Endothelial cell of umbilical vein (primary cell): ENCODE measurements at regions not wholly inside any gene's neighbourhood (a gene's known extent, or its start where the extent isn't known, plus 50 kb on each side); places are given as distances from the start of the nearest gene placed in this dataset.

Source experiments
- EZH2 ChIP-seq: IDR thresholded peaks from 2 replicates; pipeline ENCODE4 v1.6.1; 2012; ENCODE audit warnings: borderline replicate concordance, low read depth, mild to moderate bottlenecking, moderate library complexity, low read length, inconsistent platforms; ENCODE audit not compliant: severe bottlenecking
- FOS ChIP-seq: IDR thresholded peaks from 2 replicates; pipeline ENCODE4 v1.6.1; 2011; ENCODE audit warnings: mild to moderate bottlenecking, low read length, moderate library complexity, borderline replicate concordance; ENCODE audit not compliant: insufficient read depth
- GATA2 ChIP-seq: IDR thresholded peaks from 2 replicates; pipeline ENCODE4 v1.7.0; 2011; ENCODE audit warnings: low read depth, mild to moderate bottlenecking, moderate library complexity, mixed read lengths, low read length; ENCODE audit not compliant: insufficient read length, insufficient read depth
- JUN ChIP-seq: IDR thresholded peaks from 2 replicates; pipeline ENCODE4 v1.6.1; 2011; ENCODE audit warnings: borderline replicate concordance, low read depth; ENCODE audit not compliant: insufficient read length, insufficient read depth
- MAX ChIP-seq: IDR thresholded peaks from 2 replicates; pipeline ENCODE4 v1.6.1; 2011; ENCODE audit not compliant: insufficient read depth, insufficient read length
- MYC ChIP-seq: IDR thresholded peaks from one replicate; pipeline ENCODE4 v1.6.1; 2011; ENCODE audit warnings: mild to moderate bottlenecking, low read depth, low read length
- POLR2A ChIP-seq: IDR thresholded peaks from 2 replicates; pipeline ENCODE4 v1.6.1; 2012; ENCODE audit warnings: low read depth, mild to moderate bottlenecking, control low read depth, low read length
- POLR2AphosphoS5 ChIP-seq: IDR thresholded peaks from 2 replicates; pipeline ENCODE4 v1.6.1; 2012; ENCODE audit warnings: low read depth, mild to moderate bottlenecking, control low read depth, low read length, moderate library complexity; ENCODE audit not compliant: insufficient read depth
- TF ChIP-seq, protein P1 (sequence below), 2 donors: IDR thresholded peaks; 1 replicate in 1 of 2; 2 replicates in 1 of 2; pipeline ENCODE4 v1.5.1; 2011; ENCODE audit warnings: low read length in 2 of 2, mild to moderate bottlenecking in 2 of 2, moderate library complexity in 2 of 2, control low read depth in 1 of 2, inconsistent platforms in 1 of 2, low read depth in 1 of 2; ENCODE audit not compliant: insufficient read depth in 1 of 2; ENCODE audit errors: extremely low read depth in 1 of 2

GRCh38 chr4:167308876-167309275 is 74.6 kb upstream of the SPOCK3 start:
- TF ChIP-seq, protein P1, sequence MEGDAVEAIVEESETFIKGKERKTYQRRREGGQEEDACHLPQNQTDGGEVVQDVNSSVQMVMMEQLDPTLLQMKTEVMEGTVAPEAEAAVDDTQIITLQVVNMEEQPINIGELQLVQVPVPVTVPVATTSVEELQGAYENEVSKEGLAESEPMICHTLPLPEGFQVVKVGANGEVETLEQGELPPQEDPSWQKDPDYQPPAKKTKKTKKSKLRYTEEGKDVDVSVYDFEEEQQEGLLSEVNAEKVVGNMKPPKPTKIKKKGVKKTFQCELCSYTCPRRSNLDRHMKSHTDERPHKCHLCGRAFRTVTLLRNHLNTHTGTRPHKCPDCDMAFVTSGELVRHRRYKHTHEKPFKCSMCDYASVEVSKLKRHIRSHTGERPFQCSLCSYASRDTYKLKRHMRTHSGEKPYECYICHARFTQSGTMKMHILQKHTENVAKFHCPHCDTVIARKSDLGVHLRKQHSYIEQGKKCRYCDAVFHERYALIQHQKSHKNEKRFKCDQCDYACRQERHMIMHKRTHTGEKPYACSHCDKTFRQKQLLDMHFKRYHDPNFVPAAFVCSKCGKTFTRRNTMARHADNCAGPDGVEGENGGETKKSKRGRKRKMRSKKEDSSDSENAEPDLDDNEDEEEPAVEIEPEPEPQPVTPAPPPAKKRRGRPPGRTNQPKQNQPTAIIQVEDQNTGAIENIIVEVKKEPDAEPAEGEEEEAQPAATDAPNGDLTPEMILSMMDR (IDR thresholded peaks at IDR 0.05; ENCODE audit: extremely low read depth in 1 of 2, insufficient read depth in 1 of 2, low read depth in 1 of 2, low read length in 2 of 2): no peak
- TF ChIP-seq POLR2A: no peak
- no peak for TF ChIP-seq EZH2
- TF ChIP-seq POLR2AphosphoS5: no peak
- TF ChIP-seq JUN: no peak
- TF ChIP-seq MAX: no peak
- no peak for TF ChIP-seq FOS
- TF ChIP-seq MYC: no peak
- TF ChIP-seq GATA2: no peak
